ENCODE measurements at regions not wholly inside any gene's neighbourhood (a gene's known extent, or its start where the extent isn't known, plus 50 kb on each side); places are given as distances from the start of the nearest gene placed in this dataset.
A peak's percentile ranks its signal among the peaks of the same experiment; 100 is the strongest.

DNA sequence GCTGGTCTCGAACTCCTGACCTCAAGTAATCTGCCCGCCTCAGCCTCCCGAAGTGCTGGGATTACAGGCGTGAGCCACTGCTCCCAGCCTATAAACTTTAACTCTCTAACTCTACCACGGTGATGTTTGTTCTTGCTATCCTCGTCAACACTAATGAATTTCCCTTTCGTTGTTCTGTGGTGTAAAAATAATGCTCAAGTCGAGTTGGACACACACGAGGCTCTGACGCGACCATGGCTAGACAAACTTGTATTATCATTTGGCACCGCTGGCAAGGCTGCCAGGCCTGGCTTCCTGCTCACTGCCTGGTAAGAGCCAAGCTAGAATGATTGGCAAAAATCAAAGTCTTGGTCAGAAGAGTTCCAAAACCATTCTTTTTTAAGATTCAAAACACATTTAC, 167.0 kb upstream of the KLF6 start:
- Histone ChIP-seq H3K4me2 (ENCODE audit: insufficient read depth, low read length) (no peak overlapping the region), H3K79me2 (ENCODE audit: insufficient read depth, low read length) (no peaks in the 10 kb centered on the region), H3K36me3 (ENCODE audit: insufficient read depth, low read length) (no peaks in the 10 kb centered on the region), H3K9me3 (ENCODE audit: insufficient read depth, low read length, severe bottlenecking) (no peaks in the 10 kb centered on the region), H3K27ac (ENCODE audit: low read length) (no peak overlapping the region), H4K20me1 (ENCODE audit: insufficient read depth, low read length) (no peaks in the 10 kb centered on the region), H3K4me3 (ENCODE audit: low read depth in 1 of 2, low read length in 2 of 2) (no peak overlapping the region), H2AFZ (ENCODE audit: low read depth, low read length) (no peak overlapping the region), H3K9ac (ENCODE audit: low read depth, low read length) (no peak overlapping the region), H3K27me3 (ENCODE audit: insufficient read depth, low read length, poor library complexity) (no peaks in the 10 kb centered on the region), H3K4me1 (ENCODE audit: insufficient read depth, low read length) (peaks cover 46% of the 10 kb centered on the region)
- TF ChIP-seq, protein P1, sequence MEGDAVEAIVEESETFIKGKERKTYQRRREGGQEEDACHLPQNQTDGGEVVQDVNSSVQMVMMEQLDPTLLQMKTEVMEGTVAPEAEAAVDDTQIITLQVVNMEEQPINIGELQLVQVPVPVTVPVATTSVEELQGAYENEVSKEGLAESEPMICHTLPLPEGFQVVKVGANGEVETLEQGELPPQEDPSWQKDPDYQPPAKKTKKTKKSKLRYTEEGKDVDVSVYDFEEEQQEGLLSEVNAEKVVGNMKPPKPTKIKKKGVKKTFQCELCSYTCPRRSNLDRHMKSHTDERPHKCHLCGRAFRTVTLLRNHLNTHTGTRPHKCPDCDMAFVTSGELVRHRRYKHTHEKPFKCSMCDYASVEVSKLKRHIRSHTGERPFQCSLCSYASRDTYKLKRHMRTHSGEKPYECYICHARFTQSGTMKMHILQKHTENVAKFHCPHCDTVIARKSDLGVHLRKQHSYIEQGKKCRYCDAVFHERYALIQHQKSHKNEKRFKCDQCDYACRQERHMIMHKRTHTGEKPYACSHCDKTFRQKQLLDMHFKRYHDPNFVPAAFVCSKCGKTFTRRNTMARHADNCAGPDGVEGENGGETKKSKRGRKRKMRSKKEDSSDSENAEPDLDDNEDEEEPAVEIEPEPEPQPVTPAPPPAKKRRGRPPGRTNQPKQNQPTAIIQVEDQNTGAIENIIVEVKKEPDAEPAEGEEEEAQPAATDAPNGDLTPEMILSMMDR (IDR thresholded peaks at IDR 0.05; ENCODE audit: borderline replicate concordance, extremely low read depth, low read length, poor library complexity, severe bottlenecking): no peak
- TF ChIP-seq EZH2 (IDR thresholded peaks at IDR 0.05; ENCODE audit: borderline replicate concordance, low read depth, low read length, severe bottlenecking): no peak
- ATAC-seq (ENCODE audit: insufficient read depth, low read depth) (no peak), DNase-seq (no peak)

DNA sequence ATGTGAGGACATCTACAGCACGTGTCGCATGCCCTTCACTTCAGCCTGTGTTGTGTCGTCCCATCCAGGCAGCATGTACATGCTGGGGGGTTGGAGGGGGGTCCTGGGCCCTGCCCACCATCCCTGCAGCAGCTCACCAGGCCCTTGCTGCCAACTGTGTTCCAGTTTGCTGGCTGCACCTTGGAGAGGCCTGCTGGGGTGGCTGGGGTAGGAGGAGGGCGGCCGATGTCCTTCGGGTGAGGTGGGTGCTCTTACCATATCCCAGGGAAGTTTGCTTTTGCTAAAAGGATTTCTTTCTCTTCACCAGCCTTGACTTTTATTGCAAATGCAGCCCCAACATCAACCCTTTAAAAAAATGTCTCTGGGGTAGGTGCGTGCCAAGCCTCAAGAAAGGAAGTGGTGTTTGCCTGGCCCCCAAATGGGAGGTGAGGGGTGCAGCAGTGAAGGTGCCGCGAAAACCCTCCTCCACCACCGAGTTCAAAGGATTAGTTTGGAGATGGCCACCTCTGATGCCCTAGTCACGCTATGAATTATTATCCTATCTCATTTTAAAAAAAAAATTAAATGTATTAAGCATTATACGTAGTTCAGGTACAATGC, 165.8 kb upstream of the KLF6 start:
- peaks cover 58% of the 10 kb centered on the region for H3K4me1 ChIP-seq (ENCODE audit: insufficient read depth, low read length)
- no peaks in the 10 kb centered on the region for H3K9me3 ChIP-seq (ENCODE audit: insufficient read depth, low read length, severe bottlenecking)
- H3K27ac ChIP-seq (ENCODE audit: low read length): peak overlapping the region; percentile 95
- peak overlapping the region; percentile 46; the same call in 1 of the 2 replicates for H2AFZ ChIP-seq (ENCODE audit: low read depth, low read length)
- H3K9ac ChIP-seq (ENCODE audit: low read depth, low read length): peak overlapping the region; percentile 54
- H3K36me3 ChIP-seq (ENCODE audit: insufficient read depth, low read length): no peaks in the 10 kb centered on the region
- DNase-seq (peak; percentile 88), ATAC-seq (ENCODE audit: insufficient read depth, low read depth) (peak; percentile 73)
- no peaks in the 10 kb centered on the region for H3K79me2 ChIP-seq (ENCODE audit: insufficient read depth, low read length)
- H3K4me3 ChIP-seq (ENCODE audit: low read depth in 1 of 2, low read length in 2 of 2): peak overlapping the region in 1 of 2 experiments; percentile 41; a peak in 1 of 4 replicates
- no peaks in the 10 kb centered on the region for H3K27me3 ChIP-seq (ENCODE audit: insufficient read depth, low read length, poor library complexity)
- no peaks in the 10 kb centered on the region for H4K20me1 ChIP-seq (ENCODE audit: insufficient read depth, low read length)
- H3K4me2 ChIP-seq (ENCODE audit: insufficient read depth, low read length): peak overlapping the region; percentile 59
- TF ChIP-seq, protein P1 (IDR thresholded peaks at IDR 0.05; ENCODE audit: borderline replicate concordance, extremely low read depth, low read length, poor library complexity, severe bottlenecking): peak; percentile 16
- TF ChIP-seq EZH2 (IDR thresholded peaks at IDR 0.05; ENCODE audit: borderline replicate concordance, low read depth, low read length, severe bottlenecking): no peak

DNA sequence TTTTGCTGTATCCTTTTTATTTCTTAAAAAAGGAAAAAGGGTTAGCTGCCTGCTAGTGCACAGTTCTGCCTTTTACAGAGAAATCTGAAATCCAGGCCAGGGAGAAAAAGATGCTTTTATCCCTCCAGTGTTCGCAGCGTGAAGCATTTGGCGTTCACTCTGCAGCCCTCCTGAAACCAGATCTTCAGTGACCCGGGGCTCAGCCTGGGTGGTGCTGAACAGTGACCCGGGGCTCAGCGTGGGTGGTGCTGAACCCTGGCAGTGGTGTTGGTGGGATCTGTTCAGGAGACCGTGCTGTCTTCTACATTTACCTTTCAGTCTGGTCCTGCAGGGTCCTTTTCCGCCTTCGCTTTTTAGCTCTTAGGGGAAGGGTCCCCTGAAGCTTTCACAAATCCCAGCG, 164.7 kb upstream of the KLF6 start:
- H3K4me1 ChIP-seq (ENCODE audit: insufficient read depth, low read length): peaks cover 67% of the 10 kb centered on the region
- H3K9ac ChIP-seq (ENCODE audit: low read depth, low read length): peak overlapping the region; percentile 54
- TF ChIP-seq, protein P1 (IDR thresholded peaks at IDR 0.05; ENCODE audit: borderline replicate concordance, extremely low read depth, low read length, poor library complexity, severe bottlenecking): no peak
- no peak for TF ChIP-seq EZH2 (IDR thresholded peaks at IDR 0.05; ENCODE audit: borderline replicate concordance, low read depth, low read length, severe bottlenecking)
- no peak overlapping the region for H3K4me3 ChIP-seq (ENCODE audit: low read depth in 1 of 2, low read length in 2 of 2)
- H3K79me2 ChIP-seq (ENCODE audit: insufficient read depth, low read length): no peaks in the 10 kb centered on the region
- peak overlapping the region; percentile 95 for H3K27ac ChIP-seq (ENCODE audit: low read length)
- H2AFZ ChIP-seq (ENCODE audit: low read depth, low read length): no peak overlapping the region
- DNase-seq: peak; percentile 41
- ATAC-seq (ENCODE audit: insufficient read depth, low read depth): no peak
- H4K20me1 ChIP-seq (ENCODE audit: insufficient read depth, low read length): no peaks in the 10 kb centered on the region
- no peaks in the 10 kb centered on the region for H3K36me3 ChIP-seq (ENCODE audit: insufficient read depth, low read length)
- H3K9me3 ChIP-seq (ENCODE audit: insufficient read depth, low read length, severe bottlenecking): no peaks in the 10 kb centered on the region
- no peaks in the 10 kb centered on the region for H3K27me3 ChIP-seq (ENCODE audit: insufficient read depth, low read length, poor library complexity)
- peak overlapping the region; percentile 38; the same call in 1 of the 2 replicates for H3K4me2 ChIP-seq (ENCODE audit: insufficient read depth, low read length)

Measured in DND-41 (cell line).